SU-DHL-6 (cell line): ENCODE measurements at regions not wholly inside any gene's neighbourhood (a gene's known extent, or its start where the extent isn't known, plus 50 kb on each side); places are given as distances from the start of the nearest gene placed in this dataset.

Experiments used
- EZH2phosphoT487 ChIP-seq: fragments of 200-600 bp; sonication (generic), shearing (Covaris generic); conservative IDR thresholded peaks from 2 replicates; pipeline ENCODE4 v1.6.1; 2018; ENCODE audit warnings: mild to moderate bottlenecking, antibody characterized with exemption, low read length, moderate library complexity, mixed read lengths
- TF ChIP-seq, protein P1 (sequence below): fragments of 200-600 bp; sonication (generic); IDR thresholded peaks from one replicate; pipeline ENCODE4 v1.5.1; 2017; ENCODE audit warnings: antibody characterized with exemption, mild to moderate bottlenecking, low read length, moderate library complexity; ENCODE audit not compliant: insufficient read depth, poor library complexity, severe bottlenecking

DNA sequence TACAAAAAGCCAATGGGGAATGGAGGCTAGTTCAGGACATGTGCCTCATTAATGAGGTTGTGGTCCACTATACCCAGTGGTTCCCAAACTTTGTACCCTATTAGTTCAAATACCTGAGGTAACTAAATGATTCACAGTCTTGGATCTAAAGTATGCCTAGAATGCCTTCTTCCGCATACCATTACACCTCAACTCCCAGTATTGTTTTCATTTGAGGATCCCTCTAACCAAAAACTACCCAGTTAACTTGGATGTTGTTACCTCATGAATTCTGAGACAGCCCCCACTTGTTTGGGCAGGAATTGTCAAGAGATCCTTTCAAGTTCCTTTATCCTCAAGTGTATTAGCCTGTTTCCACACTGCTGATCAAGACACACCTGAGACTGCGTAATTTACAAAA, 439.2 kb downstream of the PCDH10 start:
- TF ChIP-seq, protein P1, sequence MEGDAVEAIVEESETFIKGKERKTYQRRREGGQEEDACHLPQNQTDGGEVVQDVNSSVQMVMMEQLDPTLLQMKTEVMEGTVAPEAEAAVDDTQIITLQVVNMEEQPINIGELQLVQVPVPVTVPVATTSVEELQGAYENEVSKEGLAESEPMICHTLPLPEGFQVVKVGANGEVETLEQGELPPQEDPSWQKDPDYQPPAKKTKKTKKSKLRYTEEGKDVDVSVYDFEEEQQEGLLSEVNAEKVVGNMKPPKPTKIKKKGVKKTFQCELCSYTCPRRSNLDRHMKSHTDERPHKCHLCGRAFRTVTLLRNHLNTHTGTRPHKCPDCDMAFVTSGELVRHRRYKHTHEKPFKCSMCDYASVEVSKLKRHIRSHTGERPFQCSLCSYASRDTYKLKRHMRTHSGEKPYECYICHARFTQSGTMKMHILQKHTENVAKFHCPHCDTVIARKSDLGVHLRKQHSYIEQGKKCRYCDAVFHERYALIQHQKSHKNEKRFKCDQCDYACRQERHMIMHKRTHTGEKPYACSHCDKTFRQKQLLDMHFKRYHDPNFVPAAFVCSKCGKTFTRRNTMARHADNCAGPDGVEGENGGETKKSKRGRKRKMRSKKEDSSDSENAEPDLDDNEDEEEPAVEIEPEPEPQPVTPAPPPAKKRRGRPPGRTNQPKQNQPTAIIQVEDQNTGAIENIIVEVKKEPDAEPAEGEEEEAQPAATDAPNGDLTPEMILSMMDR, result no peak
- TF ChIP-seq EZH2phosphoT487, result no peak
